Fibroblast of pulmonary artery (primary cell): ENCODE measurements at regions not wholly inside any gene's neighbourhood (a gene's known extent, or its start where the extent isn't known, plus 50 kb on each side); places are given as distances from the start of the nearest gene placed in this dataset.

ENCODE experiments used
- DNase-seq: peaks from one replicate; pipeline ENCODE4 v3.0.0-alpha.2; 2010; ENCODE audit warnings: low read depth
- H3K4me3 ChIP-seq: replicated peaks from 2 replicates; pipeline ENCODE4 v1.5.1; 2011; ENCODE audit warnings: low read depth, mild to moderate bottlenecking, control low read depth, low read length, moderate library complexity
- TF ChIP-seq, protein P1 (sequence below): IDR thresholded peaks from 2 replicates; pipeline ENCODE4 v1.5.1; 2011; ENCODE audit warnings: mild to moderate bottlenecking, control low read depth, low read length, inconsistent platforms; ENCODE audit errors: missing control alignments

DNA sequence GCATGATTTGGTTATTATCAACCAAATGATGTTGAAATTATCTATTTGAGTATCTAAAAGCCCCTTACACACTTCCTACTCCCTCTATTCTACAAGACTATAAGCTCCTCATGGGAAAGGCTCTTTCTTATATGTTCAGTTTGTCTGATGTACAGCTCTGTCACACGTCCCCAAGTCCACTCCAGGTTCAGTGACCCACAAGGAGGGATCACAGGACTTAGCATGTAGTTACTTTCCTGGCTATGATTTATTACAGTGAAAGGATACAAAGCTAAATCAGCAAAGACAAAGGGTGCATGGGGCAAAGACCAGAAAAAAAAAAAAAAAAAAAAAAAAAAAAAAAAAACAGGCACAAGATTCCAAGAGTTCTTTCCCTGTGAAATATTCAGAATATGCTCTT lies 125.6 kb upstream of the TMEM106B start:
- no peak for DNase-seq
- H3K4me3 ChIP-seq: no peak overlapping the region
- TF ChIP-seq, protein P1, sequence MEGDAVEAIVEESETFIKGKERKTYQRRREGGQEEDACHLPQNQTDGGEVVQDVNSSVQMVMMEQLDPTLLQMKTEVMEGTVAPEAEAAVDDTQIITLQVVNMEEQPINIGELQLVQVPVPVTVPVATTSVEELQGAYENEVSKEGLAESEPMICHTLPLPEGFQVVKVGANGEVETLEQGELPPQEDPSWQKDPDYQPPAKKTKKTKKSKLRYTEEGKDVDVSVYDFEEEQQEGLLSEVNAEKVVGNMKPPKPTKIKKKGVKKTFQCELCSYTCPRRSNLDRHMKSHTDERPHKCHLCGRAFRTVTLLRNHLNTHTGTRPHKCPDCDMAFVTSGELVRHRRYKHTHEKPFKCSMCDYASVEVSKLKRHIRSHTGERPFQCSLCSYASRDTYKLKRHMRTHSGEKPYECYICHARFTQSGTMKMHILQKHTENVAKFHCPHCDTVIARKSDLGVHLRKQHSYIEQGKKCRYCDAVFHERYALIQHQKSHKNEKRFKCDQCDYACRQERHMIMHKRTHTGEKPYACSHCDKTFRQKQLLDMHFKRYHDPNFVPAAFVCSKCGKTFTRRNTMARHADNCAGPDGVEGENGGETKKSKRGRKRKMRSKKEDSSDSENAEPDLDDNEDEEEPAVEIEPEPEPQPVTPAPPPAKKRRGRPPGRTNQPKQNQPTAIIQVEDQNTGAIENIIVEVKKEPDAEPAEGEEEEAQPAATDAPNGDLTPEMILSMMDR: no peak

DNA sequence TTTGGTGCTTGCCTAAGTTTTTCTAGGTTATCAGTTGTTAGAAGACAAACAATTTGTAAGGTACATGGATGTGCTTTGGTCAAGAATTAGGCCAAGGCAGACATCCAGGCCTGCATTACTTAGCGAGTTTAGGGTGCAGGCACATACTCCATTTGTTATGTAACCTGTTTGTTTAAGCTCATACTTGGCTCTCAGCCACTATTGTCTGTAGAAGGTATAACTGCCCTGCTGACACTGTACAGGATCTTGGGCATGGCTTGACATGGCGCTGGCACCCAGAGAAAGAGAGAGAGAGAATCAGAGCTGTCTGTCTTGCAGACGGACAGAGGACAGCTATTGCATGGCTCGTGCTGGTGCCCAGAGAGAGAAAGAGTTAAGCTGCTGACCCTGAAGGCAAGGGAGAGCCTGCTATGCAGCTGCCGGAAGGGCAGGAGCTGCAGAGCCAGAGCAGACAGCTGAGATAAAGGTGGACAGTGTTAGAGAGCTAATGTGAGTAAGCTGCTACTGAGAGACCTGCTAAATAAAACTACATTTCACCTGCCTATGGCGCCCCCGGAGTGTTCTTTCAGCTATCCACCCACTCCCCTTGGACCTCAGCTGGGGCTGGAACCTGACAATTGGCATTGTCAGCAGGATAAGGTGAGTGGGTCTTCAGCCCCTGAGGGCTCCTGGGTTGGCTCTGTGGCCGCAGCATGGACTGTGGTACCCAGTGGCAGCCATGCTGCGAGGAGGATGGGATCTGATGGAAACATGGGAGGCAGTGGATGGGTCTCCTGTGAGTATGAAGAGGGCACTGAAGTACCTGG lies 120.9 kb upstream of the TMEM106B start:
- TF ChIP-seq, protein P1: no peak
- peak; percentile 21 for DNase-seq
- H3K4me3 ChIP-seq: no peak overlapping the region

DNA sequence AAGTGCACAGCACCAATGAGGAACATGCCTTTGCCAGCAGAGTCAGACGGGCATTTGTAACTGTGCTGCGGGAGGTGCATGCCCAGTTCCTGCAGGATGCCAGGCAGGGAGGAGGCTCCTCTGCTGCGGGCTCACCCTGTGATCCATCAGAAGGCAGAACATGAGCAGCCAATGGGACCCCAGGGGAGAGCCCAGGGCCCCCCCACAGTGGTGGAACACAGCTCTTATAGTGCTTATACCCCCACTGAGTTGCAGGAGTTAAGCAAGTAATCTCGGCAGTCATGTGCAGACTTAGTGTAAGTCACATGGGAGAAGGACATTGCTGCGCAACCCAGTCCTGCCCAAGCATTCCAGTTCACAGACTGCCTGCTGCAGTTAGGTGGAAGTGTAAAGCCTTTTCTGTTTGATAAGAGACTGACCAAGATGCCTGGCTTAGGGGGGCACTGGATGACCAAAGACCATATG lies 120.3 kb upstream of the TMEM106B start:
- DNase-seq: no peak
- TF ChIP-seq, protein P1: no peak
- H3K4me3 ChIP-seq: no peak overlapping the region

DNA sequence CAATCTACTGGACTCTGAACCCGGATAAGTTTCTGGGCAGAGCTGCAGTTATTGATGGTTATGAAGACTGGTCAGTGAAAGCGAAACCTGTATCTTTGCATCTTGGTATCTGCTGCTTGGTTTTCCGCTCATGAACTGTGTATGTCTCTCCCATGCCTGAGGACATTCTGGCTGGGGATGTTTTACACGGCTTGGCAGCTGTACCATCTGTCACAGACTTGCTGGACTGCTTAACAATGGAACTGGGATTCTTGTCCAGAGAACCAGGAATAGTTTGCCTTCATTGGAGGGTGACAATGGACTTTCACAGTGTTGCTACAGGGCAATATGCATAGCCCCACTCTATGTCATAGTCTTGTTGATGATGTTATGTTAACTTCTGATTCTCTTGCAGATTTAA lies 119.9 kb upstream of the TMEM106B start:
- no peak overlapping the region for H3K4me3 ChIP-seq
- no peak for DNase-seq
- TF ChIP-seq, protein P1: no peak

DNA sequence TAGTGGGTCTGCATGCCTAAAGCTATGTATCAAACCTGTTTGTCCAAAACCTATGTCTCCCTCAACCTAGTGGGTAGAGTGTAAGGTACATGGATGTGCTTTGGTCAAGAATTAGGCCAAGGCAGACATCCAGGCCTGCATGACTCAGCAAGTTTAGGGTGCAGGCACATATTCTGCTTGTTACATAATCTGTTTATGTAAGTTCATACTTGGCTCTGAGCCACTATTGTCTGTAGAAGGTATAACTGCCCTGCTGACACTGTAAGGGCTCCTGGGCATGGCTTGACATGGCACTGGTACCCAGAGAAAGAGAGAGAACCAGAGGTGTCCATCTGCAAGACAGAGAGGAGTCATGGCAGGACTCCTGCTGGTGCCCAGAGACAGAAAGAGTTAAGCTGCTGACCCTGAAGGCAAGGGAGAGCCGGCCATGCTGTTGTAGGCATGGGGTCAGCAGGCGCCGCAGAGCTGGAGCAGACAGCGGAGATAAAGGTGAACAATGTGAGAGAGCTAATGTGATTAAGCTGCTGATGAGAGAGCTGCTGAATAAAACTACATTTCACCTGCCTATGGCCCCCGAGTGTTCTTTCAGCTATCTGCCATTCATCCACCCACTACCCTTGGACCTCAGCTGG lies 118.5 kb upstream of the TMEM106B start:
- DNase-seq: peak; percentile 33
- TF ChIP-seq, protein P1: no peak
- H3K4me3 ChIP-seq: no peak overlapping the region

DNA sequence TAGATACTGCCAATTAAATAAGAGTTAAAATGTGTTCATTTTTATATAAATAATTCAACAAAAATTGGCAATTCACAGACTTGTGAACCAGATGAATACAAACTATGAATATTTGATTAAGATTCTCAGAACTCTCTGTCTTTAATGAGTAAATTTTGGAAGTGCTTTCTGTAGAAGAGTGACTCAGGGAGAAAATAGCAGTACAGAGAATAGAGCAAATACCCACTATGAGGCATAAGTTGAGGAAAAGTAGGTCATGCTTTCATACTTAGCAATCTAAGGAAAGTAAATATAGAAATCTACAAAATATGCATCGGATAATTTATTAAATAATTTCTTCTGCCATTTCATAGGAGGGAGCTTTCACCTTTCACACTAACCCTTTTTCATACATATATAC lies 117.7 kb upstream of the TMEM106B start:
- no peak overlapping the region for H3K4me3 ChIP-seq
- TF ChIP-seq, protein P1: no peak
- DNase-seq: no peak
